Pancreas (tissue), 10 donors: ENCODE measurements at regions not wholly inside any gene's neighbourhood (a gene's known extent, or its start where the extent isn't known, plus 50 kb on each side); places are given as distances from the start of the nearest gene placed in this dataset.

Experiments used
- ATAC-seq, 4 donors: fragments of 200-7000 bp; cut with Tn5 transposase; one replicate each; pipeline versions ENCODE4 v1.8.0 to v1.9.1; 2020; ENCODE audit warnings: mild to moderate bottlenecking in 4 of 4, moderate library complexity in 4 of 4
- DNase-seq, 6 donors: peaks; one replicate each; pipeline ENCODE4 v3.0.0-alpha.2; 2020
- FAIRE-seq: peaks from 2 replicates; lab custom pipeline; 2012; peaks lifted over from hg19 to GRCh38; lab: Jason Lieb, UNC
- H3K27ac ChIP-seq, 4 donors: fragments of 200-600 bp; sonication (generic); 1 replicate in 3 of 4; 2 replicates in 1 of 4; pipeline versions ENCODE4 v1.5.0 to v1.8.0; 2020
- H3K27me3 ChIP-seq, 4 donors: fragments of 200-600 bp; one replicate each; pipeline ENCODE4 v1.8.0; 2021
- H3K36me3 ChIP-seq, 3 donors: fragments of 200-600 bp; sonication (generic) in 1 of 3; one replicate each; pipeline versions ENCODE4 v1.5.0 to v1.8.0; 2020 to 2021
- H3K4me1 ChIP-seq, 3 donors: fragments of 200-600 bp; one replicate each; pipeline ENCODE4 v1.8.0; 2021
- H3K4me3 ChIP-seq, 4 donors: fragments of 200-600 bp; sonication (generic) in 2 of 4; one replicate each; pipeline versions ENCODE4 v1.5.0 to v1.8.0; 2020 to 2021
- H3K9me3 ChIP-seq, 4 donors: fragments of 200-600 bp; one replicate each; pipeline ENCODE4 v1.8.0; 2021
- WGBS, 2 donors: extraction: QIAGEN DNeasy Blood & Tissue Kit; methylation state at CpG; one replicate each; pipeline ENCODE4 v1.1.7; 2013; 5-methylcytosine and 5-hydroxymethylcytosine counted together
- intact Hi-C, 3 donors: fragments of 100-400 bp; cut with DNase I; formaldehyde crosslinking; loops; one replicate each; pipeline versions ENCODE4 v1.11.1 to v1.14.2; 2022
- TF ChIP-seq, protein P1 (sequence below), 4 donors: fragments of 200-600 bp; sonication (generic) in 3 of 4; IDR thresholded peaks; one replicate each; pipeline versions ENCODE4 v1.5.0 to v1.8.0; 2021; ENCODE audit warnings: antibody characterized with exemption in 4 of 4
- donor health status: healthy with polysubstance abuse.
- donor health status: DM: no; HTN: no; CAD: no; lungs with moderate emphysema.
- donor health status: DM: no; HTN: no; CAD: no.
- donor health status: control.
- donor health status: control.
- donor health status: Bipolar disorder and iron deficiency.
- donor health status: DM: yes; HTN: yes; CAD: no.
- donor health status: DM: no; HTN: no; CAD: no.
- donor health status: DM: no; HTN: no; CAD: no.
- donor health status: DM: yes; HTN: yes; CAD: no.

- DNase-seq: no peak
- no peaks in the 10 kb centered on the region for H3K9me3 ChIP-seq
- FAIRE-seq: no peak
These were observed 98.7 kb upstream of the LHX8 start for GRCh38 chr1:75035536-75035935.

DNA sequence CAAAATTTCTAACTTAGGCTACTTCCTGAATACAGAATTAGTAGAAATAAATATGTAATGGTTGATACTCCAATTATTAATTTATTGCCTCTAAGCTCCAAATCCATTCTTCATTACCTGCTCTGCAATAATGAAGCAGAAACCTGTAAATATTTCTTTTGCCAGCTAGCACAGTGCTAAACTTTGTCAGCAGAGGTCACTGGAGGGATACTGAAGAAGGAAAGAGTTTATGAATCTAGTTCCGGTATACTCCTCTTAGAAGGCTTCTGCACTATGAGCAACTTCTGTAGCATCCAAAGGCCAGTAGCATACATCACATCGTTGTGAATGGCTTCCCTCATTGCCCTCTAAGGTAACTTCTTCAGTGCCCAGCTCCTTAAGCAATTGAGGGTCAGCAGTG, 81.0 kb upstream of the LHX8 start:
- intact Hi-C loops: no loop called here

More at GRCh38 chr1:75035536-75035935, 98.7 kb upstream of the LHX8 start:
- TF ChIP-seq, protein P1, sequence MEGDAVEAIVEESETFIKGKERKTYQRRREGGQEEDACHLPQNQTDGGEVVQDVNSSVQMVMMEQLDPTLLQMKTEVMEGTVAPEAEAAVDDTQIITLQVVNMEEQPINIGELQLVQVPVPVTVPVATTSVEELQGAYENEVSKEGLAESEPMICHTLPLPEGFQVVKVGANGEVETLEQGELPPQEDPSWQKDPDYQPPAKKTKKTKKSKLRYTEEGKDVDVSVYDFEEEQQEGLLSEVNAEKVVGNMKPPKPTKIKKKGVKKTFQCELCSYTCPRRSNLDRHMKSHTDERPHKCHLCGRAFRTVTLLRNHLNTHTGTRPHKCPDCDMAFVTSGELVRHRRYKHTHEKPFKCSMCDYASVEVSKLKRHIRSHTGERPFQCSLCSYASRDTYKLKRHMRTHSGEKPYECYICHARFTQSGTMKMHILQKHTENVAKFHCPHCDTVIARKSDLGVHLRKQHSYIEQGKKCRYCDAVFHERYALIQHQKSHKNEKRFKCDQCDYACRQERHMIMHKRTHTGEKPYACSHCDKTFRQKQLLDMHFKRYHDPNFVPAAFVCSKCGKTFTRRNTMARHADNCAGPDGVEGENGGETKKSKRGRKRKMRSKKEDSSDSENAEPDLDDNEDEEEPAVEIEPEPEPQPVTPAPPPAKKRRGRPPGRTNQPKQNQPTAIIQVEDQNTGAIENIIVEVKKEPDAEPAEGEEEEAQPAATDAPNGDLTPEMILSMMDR (IDR thresholded peaks at IDR 0.05): no peak
- no peaks in the 10 kb centered on the region for H3K27me3 ChIP-seq
- H3K4me3 ChIP-seq: no peak overlapping the region
- H3K27ac ChIP-seq: no peak overlapping the region
- no peak for ATAC-seq
- no peaks in the 10 kb centered on the region for H3K4me1 ChIP-seq
- intact Hi-C loops: no loop called here
- no peaks in the 10 kb centered on the region for H3K36me3 ChIP-seq
- WGBS, 2 donors: 46 to 53% methylated on average over 4 of the region's 4 CpGs

GRCh38 chr1:75058424-75058823, 75.8 kb upstream of the LHX8 start:
- ATAC-seq: no peak
- no peak for FAIRE-seq
- no peaks in the 10 kb centered on the region for H3K36me3 ChIP-seq
- no peak overlapping the region for H3K4me3 ChIP-seq
- no peak for DNase-seq
- no peaks in the 10 kb centered on the region for H3K9me3 ChIP-seq
- intact Hi-C loops: no loop called here
- no peaks in the 10 kb centered on the region for H3K4me1 ChIP-seq
- no peak overlapping the region for H3K27ac ChIP-seq
- TF ChIP-seq, protein P1 (IDR thresholded peaks at IDR 0.05): no peak
- H3K27me3 ChIP-seq: no peaks in the 10 kb centered on the region

More for the DNA sequence above, 81.0 kb upstream of the LHX8 start:
- Histone ChIP-seq H3K4me1 (no peaks in the 10 kb centered on the region), H3K4me3 (no peak overlapping the region), H3K27ac (no peak overlapping the region), H3K27me3 (no peaks in the 10 kb centered on the region), H3K36me3 (no peaks in the 10 kb centered on the region), H3K9me3 (no peaks in the 10 kb centered on the region)
- 33 to 34% methylated on average over 2 of the region's 2 CpGs for WGBS, 2 donors
- FAIRE-seq: no peak
- no peak for DNase-seq
- TF ChIP-seq, protein P1 (IDR thresholded peaks at IDR 0.05): no peak
- no peak for ATAC-seq

GRCh38 chr1:75062111-75062510, 72.1 kb upstream of the LHX8 start:
- Histone ChIP-seq H3K4me1 (no peaks in the 10 kb centered on the region), H3K27ac (no peak overlapping the region), H3K36me3 (no peaks in the 10 kb centered on the region), H3K27me3 (no peaks in the 10 kb centered on the region), H3K9me3 (no peaks in the 10 kb centered on the region), H3K4me3 (no peak overlapping the region)
- no peak for FAIRE-seq
- intact Hi-C loops: no loop called here
- TF ChIP-seq, protein P1 (IDR thresholded peaks at IDR 0.05): no peak
- ATAC-seq: no peak
- 49 to 70% methylated on average over 1 of the region's 1 CpG for WGBS, 2 donors
- no peak for DNase-seq

- TF ChIP-seq, protein P1 (IDR thresholded peaks at IDR 0.05): no peak
- H3K4me3 ChIP-seq: no peak overlapping the region
- H3K4me1 ChIP-seq: no peaks in the 10 kb centered on the region
- no peak for FAIRE-seq
- ATAC-seq: no peak
- H3K27ac ChIP-seq: no peak overlapping the region
- DNase-seq: no peak
- WGBS, 2 donors: 40 to 45% methylated on average over 1 of the region's 1 CpG
- no peaks in the 10 kb centered on the region for H3K27me3 ChIP-seq
- intact Hi-C loops: no loop called here
- no peaks in the 10 kb centered on the region for H3K36me3 ChIP-seq
- no peaks in the 10 kb centered on the region for H3K9me3 ChIP-seq
These were observed 66.2 kb upstream of the LHX8 start for GRCh38 chr1:75067975-75068374.
